ENCODE measurements at regions not wholly inside any gene's neighbourhood (a gene's known extent, or its start where the extent isn't known, plus 50 kb on each side); places are given as distances from the start of the nearest gene placed in this dataset.

GRCh38 chr4:29037501-29037900 lies 1682.7 kb upstream of the PCDH7 start:
- TF ChIP-seq RAD21 (conservative IDR thresholded peaks at IDR 0.05 in 1 of 2, IDR thresholded peaks at IDR 0.05 in 1 of 2) (no peak), ZC3H11A (IDR thresholded peaks at IDR 0.05) (no peak), CBX2 (IDR thresholded peaks at IDR 0.05; ENCODE audit: borderline replicate concordance, low read depth) (no peak), KDM1A (IDR thresholded peaks at IDR 0.05; ENCODE audit: low read depth) (no peak)
- TF ChIP-seq, protein P1, sequence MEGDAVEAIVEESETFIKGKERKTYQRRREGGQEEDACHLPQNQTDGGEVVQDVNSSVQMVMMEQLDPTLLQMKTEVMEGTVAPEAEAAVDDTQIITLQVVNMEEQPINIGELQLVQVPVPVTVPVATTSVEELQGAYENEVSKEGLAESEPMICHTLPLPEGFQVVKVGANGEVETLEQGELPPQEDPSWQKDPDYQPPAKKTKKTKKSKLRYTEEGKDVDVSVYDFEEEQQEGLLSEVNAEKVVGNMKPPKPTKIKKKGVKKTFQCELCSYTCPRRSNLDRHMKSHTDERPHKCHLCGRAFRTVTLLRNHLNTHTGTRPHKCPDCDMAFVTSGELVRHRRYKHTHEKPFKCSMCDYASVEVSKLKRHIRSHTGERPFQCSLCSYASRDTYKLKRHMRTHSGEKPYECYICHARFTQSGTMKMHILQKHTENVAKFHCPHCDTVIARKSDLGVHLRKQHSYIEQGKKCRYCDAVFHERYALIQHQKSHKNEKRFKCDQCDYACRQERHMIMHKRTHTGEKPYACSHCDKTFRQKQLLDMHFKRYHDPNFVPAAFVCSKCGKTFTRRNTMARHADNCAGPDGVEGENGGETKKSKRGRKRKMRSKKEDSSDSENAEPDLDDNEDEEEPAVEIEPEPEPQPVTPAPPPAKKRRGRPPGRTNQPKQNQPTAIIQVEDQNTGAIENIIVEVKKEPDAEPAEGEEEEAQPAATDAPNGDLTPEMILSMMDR (IDR thresholded peaks at IDR 0.05): no peak
- DNase-seq (ENCODE audit: low read depth in 1 of 2, low spot score in 1 of 2) (no peak), FAIRE-seq (no peak), ATAC-seq (no peak)
- no peak overlapping the region for H3K27ac ChIP-seq
- CTCF ChIA-PET: no interaction called here
- H3K4me2 ChIP-seq: no peak overlapping the region
- H3K4me1 ChIP-seq: no peaks in the 10 kb centered on the region
- POLR2A ChIA-PET: no interaction called here
- WGBS (ENCODE audit: missing lambda C conversion rate): 17% methylated on average over 5 of the region's 5 CpGs
- no peak overlapping the region for H3K4me3 ChIP-seq
- no peaks in the 10 kb centered on the region for H3K9me3 ChIP-seq

- CTCF ChIA-PET: no interaction called here
- Histone ChIP-seq H3K9me3 (no peaks in the 10 kb centered on the region), H3K4me2 (no peak overlapping the region), H3K4me1 (no peaks in the 10 kb centered on the region), H3K27ac (no peak overlapping the region), H3K4me3 (no peak overlapping the region)
- FAIRE-seq: no peak
- 7% methylated on average over 5 of the region's 5 CpGs for WGBS (ENCODE audit: missing lambda C conversion rate)
- POLR2A ChIA-PET: no interaction called here
- no peak for ATAC-seq
- DNase-seq (ENCODE audit: low read depth in 1 of 2, low spot score in 1 of 2): no peak
- TF ChIP-seq ESRRA (IDR thresholded peaks at IDR 0.05; ENCODE audit: borderline replicate concordance, low read length) (no peak), ELK1 (IDR thresholded peaks at IDR 0.05; ENCODE audit: low read depth, low read length) (no peak), CHD4 (IDR thresholded peaks at IDR 0.05; ENCODE audit: borderline replicate concordance) (no peak), SREBF2 (IDR thresholded peaks at IDR 0.05) (no peak), GATA3 (IDR thresholded peaks at IDR 0.05; ENCODE audit: borderline replicate concordance) (no peak), CHD2 (IDR thresholded peaks at IDR 0.05; ENCODE audit: low read length, partially characterized antibody) (no peak), PBX3 (IDR thresholded peaks at IDR 0.05) (no peak), HEYL (CRISPR knock-in tag; IDR thresholded peaks at IDR 0.05) (no peak), NR3C1 (IDR thresholded peaks at IDR 0.05) (no peak), HOXB13 (CRISPR knock-in tag; IDR thresholded peaks at IDR 0.05; ENCODE audit: low read depth) (no peak), RFX5 (IDR thresholded peaks at IDR 0.05) (no peak), HOXB5 (CRISPR knock-in tag; IDR thresholded peaks at IDR 0.05) (no peak), KDM1A (IDR thresholded peaks at IDR 0.05; ENCODE audit: low read depth) (no peak), FOXS1 (CRISPR knock-in tag; IDR thresholded peaks at IDR 0.05) (no peak), EP300 (IDR thresholded peaks at IDR 0.05) (no peak), TP53 (CRISPR knock-in tag; IDR thresholded peaks at IDR 0.05) (no peak), RARB (CRISPR knock-in tag; IDR thresholded peaks at IDR 0.05) (no peak), ZSCAN20 (CRISPR knock-in tag; IDR thresholded peaks at IDR 0.05) (no peak)
- TF ChIP-seq, protein P2, sequence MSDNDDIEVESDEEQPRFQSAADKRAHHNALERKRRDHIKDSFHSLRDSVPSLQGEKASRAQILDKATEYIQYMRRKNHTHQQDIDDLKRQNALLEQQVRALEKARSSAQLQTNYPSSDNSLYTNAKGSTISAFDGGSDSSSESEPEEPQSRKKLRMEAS (IDR thresholded peaks at IDR 0.05): no peak
- TF ChIP-seq, protein P3, sequence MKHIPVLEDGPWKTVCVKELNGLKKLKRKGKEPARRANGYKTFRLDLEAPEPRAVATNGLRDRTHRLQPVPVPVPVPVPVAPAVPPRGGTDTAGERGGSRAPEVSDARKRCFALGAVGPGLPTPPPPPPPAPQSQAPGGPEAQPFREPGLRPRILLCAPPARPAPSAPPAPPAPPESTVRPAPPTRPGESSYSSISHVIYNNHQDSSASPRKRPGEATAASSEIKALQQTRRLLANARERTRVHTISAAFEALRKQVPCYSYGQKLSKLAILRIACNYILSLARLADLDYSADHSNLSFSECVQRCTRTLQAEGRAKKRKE (CRISPR knock-in tag; IDR thresholded peaks at IDR 0.05; ENCODE audit: low read depth): no peak
Observed at GRCh38 chr4:29043411-29043810, 1676.8 kb upstream of the PCDH7 start.
